ENCODE measurements at regions not wholly inside any gene's neighbourhood (a gene's known extent, or its start where the extent isn't known, plus 50 kb on each side); places are given as distances from the start of the nearest gene placed in this dataset.

- no peak for DNase-seq
These were observed 206.4 kb upstream of the RPL38 start for GRCh38 chr17:73997059-73997458.

- DNase-seq = no peak
These were observed 205.2 kb upstream of the RPL38 start for GRCh38 chr17:73998249-73998648.

GRCh38 chr17:73998653-73999645, 204.5 kb upstream of the RPL38 start:
- DNase-seq = peak; percentile 43 to 51

- DNase-seq = no peak
These were observed 202.3 kb upstream of the RPL38 start for GRCh38 chr17:74001145-74001544.

- DNase-seq = no peak
These were observed 201.2 kb upstream of the RPL38 start for GRCh38 chr17:74002241-74002640.

GRCh38 chr17:74004056-74004455, 199.4 kb upstream of the RPL38 start:
- DNase-seq = no peak

- no peak for DNase-seq
These were observed 197.7 kb upstream of the RPL38 start for GRCh38 chr17:74005790-74006189.

- DNase-seq = no peak
These were observed 197.1 kb upstream of the RPL38 start for GRCh38 chr17:74006371-74006770.

GRCh38 chr17:74008196-74008595, 195.3 kb upstream of the RPL38 start:
- peak; percentile 10 to 15 for DNase-seq

- no peak for DNase-seq
These were observed 194.3 kb upstream of the RPL38 start for GRCh38 chr17:74009056-74009625.

- no peak for DNase-seq
These were observed 192.6 kb upstream of the RPL38 start for GRCh38 chr17:74010903-74011302.

GRCh38 chr17:74011966-74012365, 191.5 kb upstream of the RPL38 start:
- no peak for DNase-seq

GRCh38 chr17:74012465-74012864, 191.0 kb upstream of the RPL38 start:
- DNase-seq = peak; percentile 17 to 37

- DNase-seq = no peak
These were observed 188.2 kb upstream of the RPL38 start for GRCh38 chr17:74015316-74015715.

GRCh38 chr17:74015990-74016389, 187.5 kb upstream of the RPL38 start:
- no peak for DNase-seq

GRCh38 chr17:74016461-74016860, 187.0 kb upstream of the RPL38 start:
- no peak for DNase-seq

GRCh38 chr17:74017466-74017865, 186.0 kb upstream of the RPL38 start:
- no peak for DNase-seq

- DNase-seq = no peak
These were observed 185.4 kb upstream of the RPL38 start for GRCh38 chr17:74018115-74018514.

GRCh38 chr17:74019271-74019670, 184.2 kb upstream of the RPL38 start:
- no peak for DNase-seq

- DNase-seq = no peak
These were observed 183.6 kb upstream of the RPL38 start for GRCh38 chr17:74019860-74020259.

- DNase-seq = no peak
These were observed 183.0 kb upstream of the RPL38 start for GRCh38 chr17:74020522-74020921.

- DNase-seq = no peak
These were observed 178.5 kb upstream of the RPL38 start for GRCh38 chr17:74024871-74025531.

- DNase-seq = no peak
These were observed 176.0 kb upstream of the RPL38 start for GRCh38 chr17:74027444-74027843.
